HG03025 (cell line): ENCODE measurements at regions not wholly inside any gene's neighbourhood (a gene's known extent, or its start where the extent isn't known, plus 50 kb on each side); places are given as distances from the start of the nearest gene placed in this dataset.
"Not testable (repeated sequence)": the region's sequence is repeated elsewhere in the genome, so short reads cannot be mapped to it uniquely, and the experiment has no call there.

Source experiments
- ATAC-seq: cut with Tn5 transposase; IDR thresholded peaks from one replicate; pipeline ENCODE4 v1.9.1; 2021; ENCODE audit warnings: mild to moderate bottlenecking, moderate library complexity; ENCODE audit not compliant: unreplicated experiment, low FRiP score

DNA sequence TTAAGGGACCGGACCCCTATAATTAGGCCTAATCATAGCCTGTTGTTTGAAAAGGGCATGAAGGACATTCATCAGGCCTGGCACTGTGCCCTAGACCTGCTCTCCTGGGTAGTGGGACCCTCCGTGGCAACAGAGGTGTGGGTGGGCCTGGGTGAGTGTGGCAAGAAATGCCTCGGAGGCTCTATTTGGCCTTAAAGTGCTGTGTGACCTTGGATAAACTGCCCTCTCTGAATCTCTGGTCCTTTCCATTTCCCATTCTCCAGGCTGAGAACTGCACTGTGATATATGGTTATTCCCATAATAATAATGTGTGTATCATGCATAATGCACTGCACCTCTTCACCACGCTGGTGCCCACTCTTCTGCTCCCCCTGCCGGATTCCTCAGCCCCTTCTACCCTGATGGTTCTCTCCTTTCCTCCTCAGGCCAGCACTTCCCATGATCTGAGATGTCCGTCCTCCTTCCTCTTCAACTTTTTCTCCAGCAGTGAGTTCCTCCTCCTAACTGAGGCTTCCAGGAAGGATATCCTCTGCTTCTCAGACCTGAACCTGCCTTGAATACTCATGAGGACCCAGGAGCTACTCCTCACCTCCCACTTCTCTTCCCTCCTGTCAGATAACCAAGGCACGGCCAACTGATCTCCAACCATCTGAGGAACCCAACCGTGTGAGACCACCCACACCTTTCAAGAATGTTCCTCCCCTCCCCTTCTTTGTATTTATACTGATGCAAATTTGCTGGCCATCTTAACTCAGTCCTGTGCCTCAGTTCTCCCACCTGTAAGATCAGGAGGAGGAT is 111.0 kb upstream of the PZP start:
- ATAC-seq: no peak

DNA sequence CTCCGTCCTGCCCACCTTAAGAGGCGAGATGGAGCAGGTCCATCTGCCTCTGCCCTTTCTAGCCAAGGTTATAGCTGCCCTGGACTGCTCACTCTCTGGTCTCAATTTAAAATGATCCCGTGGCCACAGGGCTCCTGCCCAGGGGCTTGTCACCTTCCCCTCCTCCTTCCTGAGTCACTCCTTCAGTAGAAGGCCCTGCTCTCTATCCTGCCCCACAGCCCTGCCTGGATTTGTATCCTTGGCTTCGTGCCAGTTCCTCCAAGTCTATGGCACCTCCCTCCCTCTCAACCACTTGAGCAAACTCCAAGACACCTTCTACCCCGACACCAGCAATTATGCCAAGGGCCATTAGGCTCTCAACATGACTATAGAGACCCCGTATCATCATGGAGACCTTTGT is 105.3 kb upstream of the PZP start:
- ATAC-seq: not testable (repeated sequence)

DNA sequence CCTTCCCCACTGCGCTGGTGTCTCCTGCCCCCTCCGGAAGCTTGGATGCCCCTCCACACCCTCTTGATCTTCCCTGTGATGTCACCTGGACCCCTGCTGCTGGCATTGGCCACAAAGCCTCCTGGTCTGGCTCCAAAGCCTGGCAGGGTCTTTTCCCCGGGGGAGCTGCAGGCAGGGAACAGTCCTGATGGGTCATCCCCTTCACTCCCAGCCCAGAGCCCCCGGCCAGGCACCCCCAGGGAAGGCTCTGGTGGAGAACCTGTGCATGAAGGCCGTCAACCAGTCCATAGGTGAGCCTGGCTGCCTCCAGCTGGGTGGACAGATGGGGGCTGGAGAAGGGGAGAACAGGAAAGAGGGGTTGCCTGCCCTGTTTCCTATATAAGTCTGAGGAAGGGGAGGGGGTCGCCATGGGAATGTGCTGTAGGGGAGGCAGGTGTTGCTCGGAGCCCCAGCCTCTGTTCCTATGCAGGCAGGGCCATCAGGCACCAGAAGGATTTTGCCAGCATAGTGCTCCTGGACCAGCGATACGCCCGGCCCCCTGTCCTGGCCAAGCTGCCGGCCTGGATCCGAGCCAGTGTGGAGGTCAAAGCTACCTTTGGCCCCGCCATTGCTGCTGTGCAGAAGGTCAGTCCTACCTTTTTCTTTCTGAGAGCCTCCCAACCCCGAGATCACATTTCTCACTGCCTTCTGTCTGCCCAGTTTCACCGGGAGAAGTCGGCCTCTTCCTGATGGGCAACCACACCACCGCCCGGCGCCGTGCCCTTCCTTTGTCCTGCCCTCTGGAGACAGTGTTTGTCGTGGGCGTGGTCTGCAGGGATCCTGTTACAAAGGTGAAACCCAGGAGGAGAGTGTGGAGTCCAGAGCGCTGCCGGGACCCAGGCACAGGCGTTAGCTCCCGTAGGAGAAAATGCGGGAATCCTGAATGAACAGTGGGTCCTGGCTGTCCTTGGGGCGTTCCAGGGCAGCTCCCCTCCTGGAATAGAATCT is 104.5 kb upstream of the PZP start:
- ATAC-seq: not testable (repeated sequence)

DNA sequence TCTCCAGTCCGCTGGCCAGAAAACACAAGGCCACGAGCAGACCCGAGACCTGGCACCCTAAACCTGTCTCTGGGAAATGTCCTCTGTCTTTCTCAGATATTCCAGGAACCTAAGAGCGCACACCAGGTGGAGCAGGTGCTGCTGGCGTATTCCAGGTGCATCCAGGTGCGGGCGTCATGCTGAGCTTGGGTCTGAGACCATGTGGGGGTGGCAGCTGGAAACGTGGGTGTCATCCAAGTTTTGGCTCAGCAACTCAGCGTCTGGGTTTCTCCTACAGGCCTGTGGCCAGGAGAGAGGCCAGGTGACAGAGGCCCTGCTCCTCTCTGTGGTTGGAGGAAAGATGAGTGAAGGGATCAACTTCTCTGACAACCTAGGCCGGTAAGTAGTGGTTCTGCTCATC is 103.3 kb upstream of the PZP start:
- not testable (repeated sequence) for ATAC-seq

DNA sequence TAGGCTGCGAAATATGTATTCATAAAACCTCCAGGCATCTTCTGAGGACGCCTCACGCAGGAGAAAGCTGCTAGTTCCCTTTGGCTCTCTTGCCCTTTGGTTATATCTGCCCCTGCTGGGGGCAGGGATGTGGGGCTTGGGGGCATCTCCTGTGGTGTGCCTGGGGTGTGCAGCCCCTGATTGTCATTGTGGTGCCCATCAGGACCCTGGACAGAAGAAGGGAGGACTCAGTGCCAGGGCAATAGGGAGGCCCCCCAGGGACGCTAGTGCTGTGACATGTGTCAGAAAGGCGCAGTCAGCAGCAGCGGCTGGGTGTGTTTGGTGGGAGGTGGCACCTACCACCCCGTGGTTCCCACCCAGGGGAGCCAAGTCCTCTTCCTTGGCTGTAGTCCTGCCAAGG is 102.5 kb upstream of the PZP start:
- ATAC-seq: not testable (repeated sequence)

DNA sequence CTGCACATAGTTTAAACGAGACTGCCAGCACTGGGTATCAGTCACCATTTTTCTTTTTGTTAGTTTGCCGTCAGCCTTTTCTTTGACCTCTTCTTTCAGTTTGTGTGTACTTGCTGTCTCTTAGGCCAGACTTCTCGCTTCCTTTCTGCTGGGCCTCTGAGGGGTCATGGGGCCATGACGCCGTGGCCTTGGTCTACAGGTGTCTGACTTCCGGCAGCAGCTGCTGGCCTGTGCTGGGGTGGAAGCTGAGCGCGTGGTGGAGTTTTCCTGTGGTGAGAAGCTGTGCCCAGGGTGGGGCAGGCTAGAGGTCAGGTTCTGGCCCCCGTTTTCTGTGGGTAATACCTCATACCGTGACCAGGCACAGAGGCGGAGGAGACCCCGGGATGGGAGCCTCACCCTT is 101.6 kb upstream of the PZP start:
- not testable (repeated sequence) for ATAC-seq

DNA sequence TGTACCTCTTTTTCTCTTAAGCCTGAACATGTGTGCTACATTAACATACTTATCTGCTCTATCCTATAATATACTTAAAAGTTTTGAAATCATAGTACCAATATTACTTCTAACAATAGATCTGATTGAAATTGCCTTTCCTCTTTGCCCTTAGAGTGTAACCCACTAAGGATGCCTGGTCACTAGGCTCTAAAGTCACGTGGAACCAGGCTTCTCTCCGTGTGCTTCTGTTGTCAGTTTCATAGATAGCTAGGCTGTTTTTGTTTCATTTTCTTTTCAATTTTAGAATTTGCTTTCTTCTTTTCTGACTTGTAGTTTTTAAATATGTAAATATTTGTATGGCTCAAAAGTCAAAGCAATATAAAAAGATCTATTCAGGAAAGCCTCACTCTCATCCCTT is 100.5 kb upstream of the PZP start:
- not testable (repeated sequence) for ATAC-seq

DNA sequence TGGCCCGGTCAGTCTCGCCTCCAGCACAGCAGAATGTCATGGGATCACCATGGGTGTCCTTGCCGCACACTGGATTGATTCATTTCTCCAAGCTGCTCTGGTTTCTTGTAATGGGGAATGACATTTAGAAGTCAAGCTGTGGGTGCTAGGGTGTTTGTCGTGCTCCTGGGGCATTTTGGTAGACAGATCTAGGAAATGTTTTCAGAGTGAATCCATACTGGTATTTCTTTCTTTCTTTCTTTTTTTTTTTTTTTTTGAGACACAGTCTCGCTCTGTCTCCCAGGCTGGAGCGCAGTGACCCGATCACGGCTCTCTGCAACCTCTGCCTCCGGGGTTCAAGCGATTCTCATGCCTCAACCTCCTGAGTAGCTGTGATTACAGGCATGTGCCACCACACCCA is 100.0 kb upstream of the PZP start:
- not testable (repeated sequence) for ATAC-seq

DNA sequence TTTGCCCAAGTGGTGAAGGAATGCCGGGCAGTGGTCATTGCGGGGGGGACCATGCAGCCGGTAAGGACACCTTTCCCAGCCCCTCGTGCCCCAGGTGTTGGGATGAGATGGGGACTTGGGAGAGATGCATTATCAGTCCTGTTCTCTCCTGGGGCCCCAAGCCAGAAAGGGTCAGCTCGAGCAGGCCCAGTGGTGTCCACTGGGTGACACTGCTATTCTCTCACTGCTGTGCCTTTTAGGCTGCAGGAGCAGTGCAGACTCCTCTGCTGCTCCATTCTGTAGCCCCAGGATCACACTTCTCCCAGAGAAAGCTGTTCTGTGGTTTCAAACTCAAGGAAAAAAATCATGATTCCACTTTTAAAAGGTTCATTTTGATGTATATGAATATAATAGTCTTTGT is 99.1 kb upstream of the PZP start:
- not testable (repeated sequence) for ATAC-seq

DNA sequence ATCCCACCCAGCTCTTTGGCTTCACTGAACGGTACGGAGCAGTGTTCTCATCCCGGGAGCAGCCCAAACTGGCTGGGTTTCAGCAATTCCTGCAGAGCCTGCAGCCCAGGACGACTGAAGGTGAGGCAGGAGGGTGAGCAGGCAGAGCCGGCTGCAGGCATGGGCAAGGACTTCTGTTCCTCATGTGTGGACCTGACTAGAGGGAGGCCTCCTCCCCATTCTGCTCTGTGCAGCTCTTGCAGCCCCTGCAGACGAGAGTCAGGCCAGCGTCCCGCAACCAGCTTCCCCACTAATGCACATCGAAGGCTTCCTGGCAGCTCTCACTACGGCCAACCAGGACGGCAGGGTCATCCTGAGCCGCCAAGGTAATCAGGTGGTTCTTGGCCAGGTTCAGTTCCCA is 97.8 kb upstream of the PZP start:
- not testable (repeated sequence) for ATAC-seq

DNA sequence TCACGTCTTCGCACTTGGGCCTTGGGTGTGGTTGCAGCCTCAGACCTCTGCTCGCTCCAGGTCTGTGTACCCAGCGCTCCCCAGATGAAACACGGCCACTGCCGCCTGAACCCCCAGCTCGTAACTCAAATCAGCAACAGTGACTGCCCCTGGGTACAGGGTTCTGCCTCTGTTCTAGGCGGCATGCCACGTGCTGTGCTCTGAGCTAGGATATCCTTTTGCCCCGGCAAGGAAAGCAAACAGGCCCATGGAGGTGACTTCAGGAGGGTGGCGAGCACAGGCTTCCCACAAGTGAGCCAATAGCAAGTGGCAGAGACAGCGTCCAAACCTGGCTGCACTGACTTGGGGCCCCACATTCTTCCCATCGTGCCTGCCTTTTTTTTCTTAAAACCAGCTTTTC is 96.3 kb upstream of the PZP start:
- ATAC-seq: not testable (repeated sequence)

DNA sequence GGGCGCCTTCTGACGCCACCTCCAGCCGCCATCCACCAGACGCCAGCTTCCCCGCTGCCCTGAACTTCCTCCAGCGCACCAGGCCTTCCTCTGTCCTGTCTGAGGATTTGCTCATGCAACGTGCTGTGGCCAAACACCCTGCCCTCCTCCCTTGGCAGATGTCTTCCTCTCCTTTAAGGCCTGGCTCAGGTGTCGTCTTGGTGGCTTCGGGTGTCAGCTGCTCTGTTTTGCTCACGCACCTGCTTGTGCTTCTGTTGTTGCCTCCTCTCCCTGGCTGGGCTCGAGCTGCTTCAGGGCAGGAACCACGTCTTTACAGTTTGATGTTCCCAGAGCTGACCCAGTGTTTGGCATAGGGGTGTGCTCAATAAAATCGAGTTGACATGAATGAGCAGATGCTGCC is 87.7 kb upstream of the PZP start:
- ATAC-seq: not testable (repeated sequence)

DNA sequence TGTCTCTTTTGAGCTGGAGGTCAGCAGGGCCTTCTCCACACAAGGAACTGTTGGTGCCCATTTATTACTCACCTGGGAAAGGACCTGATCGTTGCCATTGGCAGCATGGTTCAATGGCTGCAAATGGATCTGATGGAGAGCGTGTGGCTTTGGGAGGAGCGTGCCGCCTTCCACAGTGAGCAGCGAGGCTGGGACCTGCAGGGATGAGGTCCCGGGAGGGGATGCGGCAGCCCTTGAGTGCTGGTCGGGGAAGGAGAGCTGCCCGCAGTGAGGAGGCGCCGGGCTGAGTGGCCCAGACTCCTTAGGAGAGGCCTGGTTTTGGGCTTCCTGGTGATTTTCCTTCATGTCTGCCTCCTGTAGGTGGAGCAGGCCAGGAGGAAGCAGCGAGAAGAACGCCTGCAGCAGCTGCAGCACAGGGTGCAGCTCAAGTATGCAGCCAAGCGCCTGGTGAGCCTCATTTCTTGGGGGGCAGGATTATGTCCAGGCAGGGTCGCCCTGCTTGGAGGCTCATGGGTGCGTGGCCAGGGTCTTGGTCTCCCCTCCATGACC is 86.0 kb upstream of the PZP start:
- not testable (repeated sequence) for ATAC-seq

DNA sequence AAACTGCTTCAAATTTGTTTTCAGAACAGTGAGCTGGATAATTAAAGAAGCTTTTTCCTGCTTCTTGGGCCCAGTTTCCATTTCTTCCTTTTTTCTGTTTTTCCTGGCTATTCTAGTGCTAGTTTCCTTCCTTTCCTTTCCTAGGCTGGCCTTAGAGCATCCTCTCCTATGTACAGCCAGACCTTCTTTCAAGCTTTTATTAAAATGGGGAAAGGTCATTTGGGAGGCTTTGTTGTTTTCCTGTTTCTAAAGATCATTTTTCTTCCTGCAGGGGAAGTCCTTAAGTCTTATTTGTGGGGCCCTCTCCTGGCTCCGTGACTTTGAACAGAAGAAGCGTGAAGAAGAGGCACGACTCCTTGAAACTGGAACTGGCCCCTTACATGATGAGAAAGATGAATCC is 85.2 kb upstream of the PZP start:
- not testable (repeated sequence) for ATAC-seq

DNA sequence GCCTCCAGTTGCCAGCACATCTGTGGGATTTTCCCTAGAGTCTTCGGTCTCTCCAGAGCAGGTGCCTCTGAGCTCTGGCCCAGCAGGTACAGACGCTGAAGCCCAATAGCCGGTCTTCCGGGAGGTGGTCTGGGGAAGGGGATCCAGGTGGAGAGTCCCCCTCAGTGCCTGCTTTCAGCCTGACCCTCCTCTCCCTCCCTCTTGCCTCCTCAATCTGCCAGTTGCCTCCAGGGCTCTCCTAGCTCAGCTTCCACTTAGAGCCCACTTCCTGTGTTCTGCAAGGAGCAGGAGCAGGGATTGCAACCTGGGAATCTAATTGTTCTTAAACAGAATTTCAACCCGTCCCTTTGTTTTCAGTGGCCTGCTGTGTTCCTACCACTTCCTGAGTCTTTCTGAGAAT is 81.8 kb upstream of the PZP start:
- ATAC-seq: not testable (repeated sequence)

DNA sequence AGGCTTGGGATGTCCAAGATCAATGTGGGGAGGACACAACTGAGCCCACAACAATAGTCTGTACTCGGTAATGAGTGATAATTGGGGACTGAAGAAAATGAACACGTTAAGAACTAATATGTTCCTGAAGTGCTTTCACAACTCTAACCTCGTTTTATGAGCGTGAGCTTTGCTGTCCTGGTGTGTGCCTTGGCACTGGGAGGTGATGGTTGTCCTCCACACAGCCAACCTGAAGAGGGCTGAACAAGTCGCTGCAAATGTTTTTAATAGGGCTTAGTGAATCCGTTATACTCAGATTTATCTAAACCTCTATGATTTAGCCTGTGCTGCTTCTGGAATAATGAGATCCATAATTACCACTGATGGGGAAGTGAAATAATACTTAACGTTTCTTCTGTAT is 76.5 kb upstream of the PZP start:
- not testable (repeated sequence) for ATAC-seq

DNA sequence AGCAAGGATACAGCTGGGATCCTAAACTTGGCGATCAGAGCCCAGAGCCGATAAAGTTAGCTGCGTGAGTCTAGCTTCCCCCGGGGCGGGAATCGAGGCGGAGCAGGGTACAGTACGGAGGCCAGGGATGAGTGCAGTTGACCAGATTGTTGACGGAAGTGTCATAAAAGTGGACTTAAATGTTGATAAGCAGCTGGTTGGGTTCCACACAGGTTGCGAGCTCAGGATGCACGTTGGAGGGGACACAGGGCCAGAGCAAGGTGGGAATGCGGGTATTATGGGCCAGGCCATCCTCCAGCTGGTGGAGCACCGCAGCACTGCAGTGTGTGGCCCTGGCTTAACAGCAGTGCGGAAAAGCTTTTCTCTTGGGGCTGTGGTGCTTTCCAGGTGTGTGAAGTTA is 76.0 kb upstream of the PZP start:
- not testable (repeated sequence) for ATAC-seq

DNA sequence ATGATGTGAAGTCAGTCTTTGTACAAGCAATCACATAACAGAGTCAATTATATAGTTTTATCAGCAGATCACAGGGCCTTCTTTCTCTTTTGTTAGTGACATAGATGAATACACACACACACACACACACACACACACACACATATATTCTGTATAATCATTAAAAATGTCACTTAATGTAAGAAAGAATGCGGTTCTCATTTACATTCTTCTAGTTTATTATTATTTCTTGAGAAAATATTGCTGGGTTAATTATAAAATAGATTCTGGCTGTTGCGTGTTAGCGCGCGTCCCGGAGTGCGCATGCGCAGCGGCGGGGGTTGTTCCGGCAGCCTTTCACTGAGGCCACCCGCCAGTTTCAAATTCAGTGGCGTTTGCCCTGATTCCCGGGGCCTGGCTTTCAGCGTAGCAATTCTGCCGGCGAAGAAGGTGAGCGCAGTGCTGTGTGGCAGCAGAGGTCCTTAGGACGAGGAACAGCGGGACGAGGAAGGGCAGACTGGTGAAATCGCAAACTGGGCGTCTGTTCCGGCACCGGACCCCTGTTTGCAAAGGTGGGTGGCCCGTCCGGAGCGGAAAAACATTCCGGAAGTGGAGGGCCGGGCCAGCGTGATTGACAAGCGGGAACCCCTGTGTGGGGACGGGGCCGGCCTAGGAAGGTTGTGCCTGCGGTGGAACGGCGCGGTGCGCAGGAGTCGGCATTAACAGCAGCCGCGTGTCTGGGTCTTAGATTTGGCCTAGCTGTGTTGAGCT is 75.3 kb upstream of the PZP start:
- not testable (repeated sequence) for ATAC-seq

DNA sequence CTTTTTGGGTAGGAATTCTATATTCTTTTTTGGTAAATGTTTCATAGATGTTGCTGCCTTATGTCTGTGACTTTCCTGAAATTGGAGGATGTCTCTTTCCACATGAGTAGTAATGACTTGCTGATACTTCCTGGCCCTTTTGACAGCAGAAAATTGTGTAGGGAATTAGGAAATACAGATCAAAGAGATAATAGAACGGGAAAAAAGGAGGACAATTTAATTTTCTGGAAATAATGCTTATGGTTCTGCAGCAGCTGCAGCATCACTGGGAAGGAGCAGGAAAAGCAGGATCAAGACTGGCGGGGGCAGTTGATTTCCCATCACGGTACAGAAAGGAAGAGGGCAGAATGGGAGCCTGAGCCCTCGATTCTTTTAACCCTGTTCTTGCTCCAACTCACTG is 68.8 kb upstream of the PZP start:
- ATAC-seq: no peak

DNA sequence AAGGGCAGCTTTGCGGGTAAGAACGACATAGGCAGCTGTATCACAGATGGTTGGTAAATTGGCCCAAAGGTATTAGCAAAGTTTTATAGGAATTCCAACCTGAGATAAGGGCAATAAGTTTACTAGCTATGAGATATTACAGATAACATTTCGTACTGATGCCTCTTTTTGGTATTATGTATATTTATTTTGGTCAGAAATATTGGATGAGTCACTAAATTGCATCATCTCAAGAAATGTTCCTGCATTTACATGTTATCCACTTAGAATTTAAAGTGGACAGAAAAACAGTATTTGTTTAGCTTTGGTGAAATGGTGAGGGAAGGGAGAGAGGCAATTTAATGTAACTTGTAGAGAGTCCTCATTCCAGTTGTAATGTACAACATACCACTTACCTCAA is 65.1 kb upstream of the PZP start:
- no peak for ATAC-seq
